H9 (cell line): ENCODE measurements at regions not wholly inside any gene's neighbourhood (a gene's known extent, or its start where the extent isn't known, plus 50 kb on each side); places are given as distances from the start of the nearest gene placed in this dataset.

Experiments used
- DNase-seq: peaks from one replicate; pipeline ENCODE4 v3.0.0-alpha.2; 2017
- H2AFZ ChIP-seq: one replicate; pipeline ENCODE4 v1.6.1; 2013; ENCODE audit warnings: mild to moderate bottlenecking, low read length, control low read depth, moderate library complexity
- H2AK5ac ChIP-seq: 2 replicates; pipeline ENCODE4 v1.6.1; 2013; ENCODE audit warnings: low read length, control low read depth, mixed read lengths; ENCODE audit not compliant: insufficient read length
- H2BK120ac ChIP-seq: one replicate; pipeline ENCODE4 v1.6.1; 2013; ENCODE audit warnings: low read depth, mild to moderate bottlenecking, low read length, control low read depth, inconsistent platforms; ENCODE audit not compliant: poor library complexity, severe bottlenecking
- H2BK12ac ChIP-seq: 2 replicates; pipeline ENCODE4 v1.6.1; 2013; ENCODE audit warnings: low read length, control low read depth, mixed read lengths, low read depth; ENCODE audit not compliant: insufficient read length
- H2BK15ac ChIP-seq: 2 replicates; pipeline ENCODE4 v1.6.1; 2013; ENCODE audit warnings: low read depth, low read length, control low read depth
- H2BK20ac ChIP-seq: one replicate; pipeline ENCODE4 v1.6.1; 2013; ENCODE audit warnings: low read depth, mild to moderate bottlenecking, low read length, control low read depth, inconsistent platforms; ENCODE audit not compliant: poor library complexity, severe bottlenecking
- H2BK5ac ChIP-seq: 2 replicates; pipeline ENCODE4 v1.6.1; 2013; ENCODE audit warnings: low read length, control low read depth, mixed read lengths; ENCODE audit not compliant: insufficient read length
- H3K14ac ChIP-seq: 2 replicates; pipeline ENCODE4 v1.6.1; 2013; ENCODE audit warnings: low read length, control low read depth; ENCODE audit not compliant: insufficient read depth
- H3K18ac ChIP-seq: 2 replicates; pipeline ENCODE4 v1.6.1; 2013; ENCODE audit warnings: low read depth, mild to moderate bottlenecking, mixed read lengths, low read length, control low read depth; ENCODE audit not compliant: insufficient read length
- H3K23ac ChIP-seq: 2 replicates; pipeline ENCODE4 v1.6.1; 2013; ENCODE audit warnings: low read length, control low read depth, mixed read lengths, low read depth; ENCODE audit not compliant: insufficient read length
- H3K23me2 ChIP-seq: 2 replicates; pipeline ENCODE4 v1.6.1; 2013; ENCODE audit warnings: low read depth, mild to moderate bottlenecking, mixed read lengths, low read length, control low read depth; ENCODE audit not compliant: insufficient read length, poor library complexity, severe bottlenecking
- H3K27ac ChIP-seq: 2 replicates; pipeline ENCODE4 v1.5.1; 2013; ENCODE audit warnings: low read length, control low read depth, mixed read lengths, low read depth; ENCODE audit not compliant: insufficient read length
- H3K27me3 ChIP-seq: 2 replicates; pipeline ENCODE4 v1.6.1; 2013; ENCODE audit warnings: low read length, control low read depth, inconsistent platforms; ENCODE audit not compliant: insufficient read depth
- H3K4ac ChIP-seq: 2 replicates; pipeline ENCODE4 v1.6.1; 2013; ENCODE audit warnings: low read depth, mild to moderate bottlenecking, control low read depth, inconsistent platforms, low read length, moderate library complexity
- H3K4me1 ChIP-seq: 2 replicates; pipeline ENCODE4 v1.6.1; 2013; ENCODE audit warnings: low read length, control low read depth, inconsistent platforms; ENCODE audit not compliant: insufficient read depth
- H3K4me2 ChIP-seq: 2 replicates; pipeline ENCODE4 v1.6.1; 2013; ENCODE audit warnings: low read length, control low read depth, mixed read lengths; ENCODE audit not compliant: insufficient read length, insufficient read depth
- H3K56ac ChIP-seq: 2 replicates; pipeline ENCODE4 v1.6.1; 2013; ENCODE audit warnings: low read depth, mild to moderate bottlenecking, mixed read lengths, low read length, control low read depth; ENCODE audit not compliant: insufficient read length
- H3K79me1 ChIP-seq: 2 replicates; pipeline ENCODE4 v1.6.1; 2013; ENCODE audit warnings: low read depth, mild to moderate bottlenecking, moderate library complexity, low read length, control low read depth, inconsistent platforms; ENCODE audit not compliant: insufficient read depth, poor library complexity, severe bottlenecking
- H3K79me2 ChIP-seq: 2 replicates; pipeline ENCODE4 v1.6.1; 2013; ENCODE audit warnings: low read length, control low read depth, inconsistent platforms; ENCODE audit not compliant: insufficient read depth
- H3K9ac ChIP-seq: 2 replicates; pipeline ENCODE4 v1.6.1; 2013; ENCODE audit warnings: low read length, control low read depth, mixed read lengths; ENCODE audit not compliant: insufficient read length; ENCODE audit errors: extremely low read depth
- H3K9me3 ChIP-seq: one replicate; pipeline ENCODE4 v1.6.1; 2013; ENCODE audit warnings: low read depth, low read length, inconsistent platforms; ENCODE audit not compliant: control insufficient read depth
- H3T11ph ChIP-seq: one replicate; pipeline ENCODE4 v1.6.1; 2013; ENCODE audit warnings: mild to moderate bottlenecking, low read length, control low read depth, inconsistent platforms
- H4K20me1 ChIP-seq: one replicate; pipeline ENCODE4 v1.6.1; 2013; ENCODE audit not compliant: control insufficient read depth, insufficient read length, insufficient read depth
- H4K5ac ChIP-seq: 2 replicates; pipeline ENCODE4 v1.6.1; 2013; ENCODE audit warnings: low read depth, mild to moderate bottlenecking, mixed read lengths, low read length, control low read depth; ENCODE audit not compliant: insufficient read length
- H4K8ac ChIP-seq: replicated peaks from 2 replicates; pipeline ENCODE4 v1.6.1; 2013; ENCODE audit warnings: low read length, control low read depth, mixed read lengths, low read depth; ENCODE audit not compliant: insufficient read length
- H4K91ac ChIP-seq: 2 replicates; pipeline ENCODE4 v1.6.1; 2013; ENCODE audit warnings: low read depth, mild to moderate bottlenecking, moderate library complexity, mixed read lengths, low read length, control low read depth; ENCODE audit not compliant: insufficient read length
- H3K27ac Mint-ChIP-seq, 3 experiments: 2 replicates in 2 of 3; 3 replicates in 1 of 3; pipeline ENCODE4 v1.8.0; 2020 to 2021; ENCODE audit warnings: mixed read lengths in 3 of 3, mild to moderate bottlenecking in 1 of 3, moderate library complexity in 1 of 3
- H3K27me3 Mint-ChIP-seq: 2 replicates; pipeline ENCODE4 v1.8.0; 2021; ENCODE audit warnings: low read depth, mild to moderate bottlenecking, moderate library complexity, mixed read lengths
- H3K36me3 Mint-ChIP-seq, 3 experiments: 2 replicates in 2 of 3; 3 replicates in 1 of 3; pipeline ENCODE4 v1.8.0; 2020 to 2021; ENCODE audit warnings: low read depth in 3 of 3, mixed read lengths in 3 of 3; ENCODE audit not compliant: insufficient read depth in 1 of 3
- H3K4me1 Mint-ChIP-seq, 2 experiments: 2 replicates each; pipeline ENCODE4 v1.8.0; 2020; ENCODE audit warnings: mixed read lengths in 2 of 2
- H3K4me3 Mint-ChIP-seq, 2 experiments: 2 replicates in 1 of 2; 3 replicates in 1 of 2; pipeline ENCODE4 v1.8.0; 2020 to 2021; ENCODE audit warnings: mild to moderate bottlenecking in 2 of 2, mixed read lengths in 2 of 2, moderate library complexity in 1 of 2
- H3K9me3 Mint-ChIP-seq, 2 experiments: 2 replicates in 1 of 2; 3 replicates in 1 of 2; pipeline ENCODE4 v1.8.0; 2020; ENCODE audit warnings: mild to moderate bottlenecking in 2 of 2, mixed read lengths in 2 of 2, moderate library complexity in 1 of 2
- CTCF ChIP-seq: fragments of 200-600 bp; sonication (generic); conservative IDR thresholded peaks from 3 replicates; pipeline ENCODE4 v1.8.0; 2021; ENCODE audit warnings: antibody characterized with exemption, mild to moderate bottlenecking
- WGBS: extraction: QIAGEN DNeasy Blood & Tissue Kit; methylation state at CpG from one replicate; pipeline ENCODE4 v1.1.7; 2013; ENCODE audit warnings: missing lambda C conversion rate, low lambda C conversion rate, mixed read lengths; ENCODE audit not compliant: insufficient read length; ENCODE audit errors: extremely low coverage; 5-methylcytosine and 5-hydroxymethylcytosine counted together

- Mint-ChIP-seq H3K4me3 (no peak overlapping the region), H3K9me3 (no peaks in the 10 kb centered on the region), H3K4me1 (peaks cover 12 to 24% of the 10 kb centered on the region in 2 experiments), H3K27me3 (peaks cover 9% of the 10 kb centered on the region), H3K36me3 (no peaks in the 10 kb centered on the region), H3K27ac (no peak overlapping the region)
- WGBS = no CpG with 5 or more reads among the region's 6 CpGs
- no peaks in the 10 kb centered on the region for H3K27me3 ChIP-seq
- no peak overlapping the region; the same call in 1 of the 2 replicates for H3K14ac ChIP-seq
- no peak for TF ChIP-seq CTCF
- no peak overlapping the region for H3K27ac ChIP-seq
- H3K56ac ChIP-seq = no peak overlapping the region
- H3K4me1 ChIP-seq = no peaks in the 10 kb centered on the region
- DNase-seq = no peak
- H2BK20ac ChIP-seq = no peak overlapping the region
- no peaks in the 10 kb centered on the region for H3K9me3 ChIP-seq
- H3K23ac ChIP-seq = no peak overlapping the region
- H2AFZ ChIP-seq = no peak overlapping the region
- H3T11ph ChIP-seq = no peak overlapping the region
- H2BK12ac ChIP-seq = no peak overlapping the region
- H2BK15ac ChIP-seq = no peak overlapping the region
- no peaks in the 10 kb centered on the region for H3K79me1 ChIP-seq
- no peak overlapping the region for H2BK120ac ChIP-seq
- no peaks in the 10 kb centered on the region for H4K20me1 ChIP-seq
- H4K91ac ChIP-seq = no peak overlapping the region
- H3K4ac ChIP-seq = no peak overlapping the region
- no peak overlapping the region for H2AK5ac ChIP-seq
- H2BK5ac ChIP-seq = no peak overlapping the region
- H3K18ac ChIP-seq = no peak overlapping the region
- H4K8ac ChIP-seq = no peak overlapping the region
- H3K4me2 ChIP-seq = no peak overlapping the region
- H3K23me2 ChIP-seq = no peaks in the 10 kb centered on the region
- H3K79me2 ChIP-seq = no peaks in the 10 kb centered on the region
- no peak overlapping the region for H3K9ac ChIP-seq
- no peak overlapping the region for H4K5ac ChIP-seq
Observed at GRCh38 chr9:136609160-136609475, 53.6 kb upstream of the EGFL7 start.
